ENCODE measurements at regions not wholly inside any gene's neighbourhood (a gene's known extent, or its start where the extent isn't known, plus 50 kb on each side); places are given as distances from the start of the nearest gene placed in this dataset.

DNA sequence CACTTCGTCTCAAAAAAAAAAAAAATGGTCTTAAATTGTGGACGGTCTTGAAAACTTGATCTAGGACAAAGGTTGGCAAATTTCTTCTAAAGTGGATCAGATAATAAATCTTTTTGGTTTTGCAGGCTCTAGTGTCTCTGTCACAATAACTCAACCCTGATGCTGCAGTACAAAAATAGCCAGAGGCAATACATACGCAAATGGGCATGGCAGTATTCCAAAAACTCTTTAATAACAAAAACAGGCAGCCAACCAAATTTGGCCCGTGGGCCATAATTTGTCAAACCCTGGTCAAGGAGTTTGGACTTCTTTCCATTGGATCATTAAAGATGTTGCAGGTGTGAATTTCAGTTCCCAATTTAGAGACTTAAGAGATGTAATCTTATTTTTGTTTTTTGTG is 93.5 kb upstream of the MRI1 start:
- Histone ChIP-seq H3K4me1 (ENCODE audit: control insufficient read depth in 2 of 3, insufficient read depth in 2 of 3, low read depth in 1 of 3, low read length in 3 of 3) (no peaks in the 10 kb centered on the region), H3K36me3 (ENCODE audit: control insufficient read depth in 2 of 3, insufficient read depth in 3 of 3, low read length in 3 of 3) (no peaks in the 10 kb centered on the region), H3K9ac (ENCODE audit: low read length in 3 of 3) (no peak overlapping the region), H3K27ac (ENCODE audit: low read depth in 2 of 2, low read length in 2 of 2) (no peak overlapping the region), H3K9me3 (ENCODE audit: control insufficient read depth in 2 of 3, insufficient read depth in 1 of 3, low read length in 3 of 3) (peaks cover 0 to 2% (median 0%) of the 10 kb centered on the region in 3 donors), H3K27me3 (ENCODE audit: control insufficient read depth, insufficient read depth, low read length) (no peaks in the 10 kb centered on the region), H3K4me3 (ENCODE audit: low read length in 3 of 3) (no peak overlapping the region)
- TF ChIP-seq, protein P1, sequence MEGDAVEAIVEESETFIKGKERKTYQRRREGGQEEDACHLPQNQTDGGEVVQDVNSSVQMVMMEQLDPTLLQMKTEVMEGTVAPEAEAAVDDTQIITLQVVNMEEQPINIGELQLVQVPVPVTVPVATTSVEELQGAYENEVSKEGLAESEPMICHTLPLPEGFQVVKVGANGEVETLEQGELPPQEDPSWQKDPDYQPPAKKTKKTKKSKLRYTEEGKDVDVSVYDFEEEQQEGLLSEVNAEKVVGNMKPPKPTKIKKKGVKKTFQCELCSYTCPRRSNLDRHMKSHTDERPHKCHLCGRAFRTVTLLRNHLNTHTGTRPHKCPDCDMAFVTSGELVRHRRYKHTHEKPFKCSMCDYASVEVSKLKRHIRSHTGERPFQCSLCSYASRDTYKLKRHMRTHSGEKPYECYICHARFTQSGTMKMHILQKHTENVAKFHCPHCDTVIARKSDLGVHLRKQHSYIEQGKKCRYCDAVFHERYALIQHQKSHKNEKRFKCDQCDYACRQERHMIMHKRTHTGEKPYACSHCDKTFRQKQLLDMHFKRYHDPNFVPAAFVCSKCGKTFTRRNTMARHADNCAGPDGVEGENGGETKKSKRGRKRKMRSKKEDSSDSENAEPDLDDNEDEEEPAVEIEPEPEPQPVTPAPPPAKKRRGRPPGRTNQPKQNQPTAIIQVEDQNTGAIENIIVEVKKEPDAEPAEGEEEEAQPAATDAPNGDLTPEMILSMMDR (IDR thresholded peaks at IDR 0.05; ENCODE audit: borderline replicate concordance, extremely low read depth, insufficient read depth), result no peak
- DNase-seq (no peak), FAIRE-seq (no peak)
- intact Hi-C loops (cut with DNase I), result no loop called here

DNA sequence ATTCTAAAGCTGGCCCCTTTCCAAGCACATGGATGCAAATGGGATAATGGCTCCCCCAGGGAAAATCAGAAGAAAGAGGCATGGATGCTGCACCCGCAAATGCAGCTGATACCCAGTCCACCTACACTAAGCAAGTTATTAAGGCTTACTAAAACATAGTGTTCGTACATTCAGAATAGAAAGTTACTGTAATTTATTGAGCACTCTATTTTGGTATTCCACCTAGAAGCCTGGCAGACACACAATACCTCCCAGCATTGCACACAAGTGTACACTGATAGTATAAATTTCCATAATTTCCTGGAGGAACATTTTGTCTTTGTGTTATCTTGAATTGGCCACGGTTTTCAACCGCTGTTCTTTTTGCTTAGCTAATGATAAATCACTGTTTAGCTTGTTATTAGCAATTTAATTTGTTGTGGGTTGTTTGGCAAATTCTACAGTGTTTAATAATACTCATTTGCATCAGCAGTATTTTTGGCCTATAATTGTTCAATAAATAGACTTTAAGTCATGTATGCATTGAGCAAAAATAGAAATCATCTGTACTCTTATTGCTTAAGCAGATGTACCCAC is 94.5 kb upstream of the MRI1 start:
- intact Hi-C loops (cut with DNase I), result no loop called here
- FAIRE-seq, result no peak

DNA sequence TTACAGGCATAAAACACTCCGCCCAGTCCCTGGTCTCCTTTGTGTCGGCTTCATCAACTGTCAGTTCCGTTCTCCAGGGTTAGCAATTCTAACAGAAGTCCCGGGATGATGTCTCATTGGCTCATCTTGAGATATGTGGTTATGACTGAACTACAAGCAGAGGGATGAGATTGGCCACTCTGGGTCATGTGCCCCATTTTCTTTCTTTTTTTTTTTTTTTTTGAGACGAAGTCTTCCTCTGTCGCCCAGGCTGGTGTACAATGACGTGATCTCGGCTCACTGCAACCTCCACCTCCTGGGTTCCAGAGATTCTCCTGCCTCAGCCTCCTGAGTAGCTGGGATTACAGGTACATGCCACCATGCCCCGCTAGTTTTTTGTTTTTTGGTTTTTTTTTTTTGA is 95.4 kb upstream of the MRI1 start:
- TF ChIP-seq, protein P1 (IDR thresholded peaks at IDR 0.05; ENCODE audit: borderline replicate concordance, extremely low read depth, insufficient read depth), result no peak
- DNase-seq (no peak), FAIRE-seq (no peak)
- no peaks in the 10 kb centered on the region for H3K27me3 ChIP-seq (ENCODE audit: control insufficient read depth, insufficient read depth, low read length)
- intact Hi-C loops (cut with DNase I), result no loop called here
- H3K4me1 ChIP-seq (ENCODE audit: control insufficient read depth in 2 of 3, insufficient read depth in 2 of 3, low read depth in 1 of 3, low read length in 3 of 3), result no peaks in the 10 kb centered on the region
- H3K4me3 ChIP-seq (ENCODE audit: low read length in 3 of 3), result no peak overlapping the region
- H3K36me3 ChIP-seq (ENCODE audit: control insufficient read depth in 2 of 3, insufficient read depth in 3 of 3, low read length in 3 of 3), result no peaks in the 10 kb centered on the region
- H3K27ac ChIP-seq (ENCODE audit: low read depth in 2 of 2, low read length in 2 of 2), result no peak overlapping the region
- no peak overlapping the region for H3K9ac ChIP-seq (ENCODE audit: low read length in 3 of 3)
- peaks cover 0 to 2% (median 0%) of the 10 kb centered on the region in 3 donors for H3K9me3 ChIP-seq (ENCODE audit: control insufficient read depth in 2 of 3, insufficient read depth in 1 of 3, low read length in 3 of 3)

More for the DNA sequence above, 94.5 kb upstream of the MRI1 start:
- Histone ChIP-seq H3K4me3 (ENCODE audit: low read length in 3 of 3) (no peak overlapping the region), H3K9me3 (ENCODE audit: control insufficient read depth in 2 of 3, insufficient read depth in 1 of 3, low read length in 3 of 3) (peaks cover 0 to 2% (median 0%) of the 10 kb centered on the region in 3 donors), H3K4me1 (ENCODE audit: control insufficient read depth in 2 of 3, insufficient read depth in 2 of 3, low read depth in 1 of 3, low read length in 3 of 3) (no peaks in the 10 kb centered on the region), H3K27me3 (ENCODE audit: control insufficient read depth, insufficient read depth, low read length) (no peaks in the 10 kb centered on the region), H3K9ac (ENCODE audit: low read length in 3 of 3) (no peak overlapping the region), H3K27ac (ENCODE audit: low read depth in 2 of 2, low read length in 2 of 2) (no peak overlapping the region), H3K36me3 (ENCODE audit: control insufficient read depth in 2 of 3, insufficient read depth in 3 of 3, low read length in 3 of 3) (no peaks in the 10 kb centered on the region)
- TF ChIP-seq, protein P1 (IDR thresholded peaks at IDR 0.05; ENCODE audit: borderline replicate concordance, extremely low read depth, insufficient read depth), result no peak
- no peak for DNase-seq

DNA sequence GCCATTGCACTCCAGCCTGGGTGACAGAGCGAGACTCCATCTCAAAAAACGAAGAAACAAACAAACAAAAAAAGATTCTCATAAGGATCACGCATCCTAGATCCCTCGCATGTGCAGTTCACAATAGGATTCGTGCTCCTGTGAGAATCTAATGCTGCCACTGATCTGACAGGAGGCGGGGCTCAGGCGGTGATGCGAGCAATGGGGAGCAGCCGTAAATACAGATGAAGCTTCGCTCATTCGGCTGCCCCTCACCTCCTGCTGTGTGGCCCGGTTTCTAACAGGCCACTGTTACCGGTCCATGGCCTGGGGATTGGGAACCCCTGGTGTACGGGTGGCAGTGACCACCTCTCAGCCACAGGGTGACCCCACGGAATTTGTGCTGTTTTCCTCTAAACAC is 98.2 kb upstream of the MRI1 start:
- Histone ChIP-seq H3K9ac (ENCODE audit: low read length in 3 of 3) (no peak overlapping the region), H3K27ac (ENCODE audit: low read depth in 2 of 2, low read length in 2 of 2) (no peak overlapping the region), H3K4me1 (ENCODE audit: control insufficient read depth in 2 of 3, insufficient read depth in 2 of 3, low read depth in 1 of 3, low read length in 3 of 3) (no peaks in the 10 kb centered on the region), H3K27me3 (ENCODE audit: control insufficient read depth, insufficient read depth, low read length) (no peaks in the 10 kb centered on the region), H3K9me3 (ENCODE audit: control insufficient read depth in 2 of 3, insufficient read depth in 1 of 3, low read length in 3 of 3) (no peaks in the 10 kb centered on the region), H3K36me3 (ENCODE audit: control insufficient read depth in 2 of 3, insufficient read depth in 3 of 3, low read length in 3 of 3) (no peaks in the 10 kb centered on the region), H3K4me3 (ENCODE audit: low read length in 3 of 3) (no peak overlapping the region)
- FAIRE-seq, result no peak
- intact Hi-C loops (cut with DNase I), result no loop called here
- DNase-seq, result no peak
- TF ChIP-seq, protein P1 (IDR thresholded peaks at IDR 0.05; ENCODE audit: borderline replicate concordance, extremely low read depth, insufficient read depth), result no peak

All from kidney (tissue), 13 donors.